Activated CD4-positive, alpha-beta T cell treated with anti-CD3 and anti-CD28 coated beads, Interleukin-2, amount 10 ng/mL, durations not matched to agents 24 days and 14 days (primary cell): ENCODE measurements at regions not wholly inside any gene's neighbourhood (a gene's known extent, or its start where the extent isn't known, plus 50 kb on each side); places are given as distances from the start of the nearest gene placed in this dataset.
A peak's percentile ranks its signal among the peaks of the same experiment; 100 is the strongest.

Source experiments
- DNase-seq: peaks from one replicate; pipeline ENCODE4 v3.0.0; 2022
- H3K27ac Mint-ChIP-seq: one replicate; pipeline ENCODE4 v1.8.0; 2022; ENCODE audit warnings: mild to moderate bottlenecking, mixed read lengths
- H3K27me3 Mint-ChIP-seq: one replicate; pipeline ENCODE4 v1.8.0; 2022; ENCODE audit warnings: mixed read lengths
- H3K36me3 Mint-ChIP-seq: one replicate; pipeline ENCODE4 v1.8.0; 2022; ENCODE audit warnings: low read depth, mild to moderate bottlenecking, mixed read lengths
- H3K4me1 Mint-ChIP-seq: one replicate; pipeline ENCODE4 v1.8.0; 2021; ENCODE audit warnings: mixed read lengths
- H3K4me3 Mint-ChIP-seq: one replicate; pipeline ENCODE4 v1.8.0; 2022; ENCODE audit warnings: mild to moderate bottlenecking, moderate library complexity, mixed read lengths
- H3K9me3 Mint-ChIP-seq: one replicate; pipeline ENCODE4 v1.8.0; 2021; ENCODE audit warnings: mixed read lengths
- intact Hi-C: fragments of 100-400 bp; cut with micrococcal nuclease; formaldehyde crosslinking; loops from one replicate; pipeline ENCODE4 v1.15.1; 2023

DNA sequence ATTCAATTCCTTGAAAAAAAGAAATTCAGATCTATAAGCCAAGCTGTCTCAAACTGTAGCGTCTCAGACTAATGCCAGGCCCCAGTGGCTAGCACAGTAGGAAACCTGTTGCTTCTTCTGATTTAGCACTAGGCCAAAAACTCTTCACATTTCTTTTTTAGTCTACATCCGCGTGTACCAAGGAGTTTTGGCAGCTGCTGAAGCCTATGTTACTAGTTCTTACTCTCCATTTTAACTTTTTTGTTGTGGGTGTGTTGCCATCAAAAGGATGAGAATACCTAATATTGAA, 65.0 kb upstream of the BTN3A2 start:
- no peaks in the 10 kb centered on the region for H3K27me3 Mint-ChIP-seq
- DNase-seq = no peak
- no peak overlapping the region for H3K27ac Mint-ChIP-seq
- no peaks in the 10 kb centered on the region for H3K9me3 Mint-ChIP-seq
- intact Hi-C loops = no loop called here
- H3K4me3 Mint-ChIP-seq = no peak overlapping the region
- no peaks in the 10 kb centered on the region for H3K36me3 Mint-ChIP-seq
- peaks cover 19% of the 10 kb centered on the region for H3K4me1 Mint-ChIP-seq

DNA sequence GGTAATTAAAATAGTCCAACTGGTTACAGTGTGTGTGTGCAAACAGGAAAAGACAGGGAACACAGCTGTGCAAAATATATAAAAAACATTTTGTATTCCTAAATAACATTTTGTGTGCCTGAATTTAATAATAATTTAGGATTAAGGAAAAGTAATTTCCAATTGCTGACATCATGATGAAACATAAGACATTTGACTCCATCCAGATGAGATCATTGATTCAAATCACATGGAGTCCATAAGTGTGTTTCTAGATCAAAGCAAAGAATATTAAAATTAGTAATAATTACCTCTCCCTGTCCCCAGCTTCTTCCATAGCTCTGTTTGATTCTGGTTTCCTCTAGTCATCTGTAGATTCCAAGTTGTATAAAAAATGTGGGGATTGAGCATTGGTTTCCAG, 64.6 kb upstream of the BTN3A2 start:
- intact Hi-C loops = no loop called here
- no peaks in the 10 kb centered on the region for H3K9me3 Mint-ChIP-seq
- no peaks in the 10 kb centered on the region for H3K36me3 Mint-ChIP-seq
- DNase-seq = no peak
- peaks cover 21% of the 10 kb centered on the region for H3K4me1 Mint-ChIP-seq
- H3K4me3 Mint-ChIP-seq = no peak overlapping the region
- peaks cover under 1% of the 10 kb centered on the region for H3K27me3 Mint-ChIP-seq
- H3K27ac Mint-ChIP-seq = peak overlapping the region; percentile 64

DNA sequence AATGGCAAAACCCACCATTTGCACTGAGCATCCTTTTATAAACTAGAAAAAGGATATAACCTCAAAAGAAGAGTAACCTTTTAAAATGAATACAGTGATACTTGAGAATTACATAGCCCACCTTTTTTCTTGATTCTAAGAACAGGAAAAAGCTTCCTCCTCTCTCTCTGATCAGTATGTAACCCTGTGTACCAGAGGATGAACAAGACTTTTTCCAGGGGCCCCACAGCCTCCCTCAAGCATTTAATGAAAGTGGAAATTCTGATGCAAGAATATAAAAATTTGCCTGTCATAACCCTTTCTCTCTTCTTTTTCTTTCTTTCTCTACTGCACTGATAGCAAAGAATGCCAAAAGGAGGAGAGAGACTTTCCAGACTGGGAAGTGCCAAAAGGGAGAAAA, 64.2 kb upstream of the BTN3A2 start:
- no peaks in the 10 kb centered on the region for H3K36me3 Mint-ChIP-seq
- no peak for DNase-seq
- no peak overlapping the region for H3K4me3 Mint-ChIP-seq
- no peaks in the 10 kb centered on the region for H3K9me3 Mint-ChIP-seq
- peaks cover 1% of the 10 kb centered on the region for H3K27me3 Mint-ChIP-seq
- H3K4me1 Mint-ChIP-seq = peaks cover 21% of the 10 kb centered on the region
- H3K27ac Mint-ChIP-seq = peak overlapping the region; percentile 64
- intact Hi-C loops = no loop called here

DNA sequence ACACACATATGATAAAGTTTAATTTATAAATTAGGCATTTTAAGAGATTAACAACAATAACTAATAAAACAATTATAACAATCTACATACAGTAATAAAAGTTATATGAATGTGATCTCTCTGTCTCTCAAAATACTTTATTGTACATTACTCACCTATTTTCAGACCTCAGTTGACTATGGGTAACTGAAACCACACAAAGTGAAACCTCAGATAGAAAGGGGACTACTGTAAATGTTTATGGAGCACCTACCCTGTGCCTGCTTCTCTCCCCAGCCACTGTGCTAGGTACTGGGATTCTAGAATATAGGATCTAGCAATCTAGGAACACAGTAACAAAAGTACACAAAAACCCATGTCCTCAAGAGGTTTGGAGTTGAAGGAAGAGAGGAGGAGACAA, 63.4 kb upstream of the BTN3A2 start:
- H3K4me3 Mint-ChIP-seq = peak overlapping the region; percentile 10
- peaks cover 1% of the 10 kb centered on the region for H3K27me3 Mint-ChIP-seq
- peaks cover 20% of the 10 kb centered on the region for H3K4me1 Mint-ChIP-seq
- DNase-seq = no peak
- H3K36me3 Mint-ChIP-seq = no peaks in the 10 kb centered on the region
- no peaks in the 10 kb centered on the region for H3K9me3 Mint-ChIP-seq
- intact Hi-C loops = no loop called here
- H3K27ac Mint-ChIP-seq = peak overlapping the region; percentile 12

DNA sequence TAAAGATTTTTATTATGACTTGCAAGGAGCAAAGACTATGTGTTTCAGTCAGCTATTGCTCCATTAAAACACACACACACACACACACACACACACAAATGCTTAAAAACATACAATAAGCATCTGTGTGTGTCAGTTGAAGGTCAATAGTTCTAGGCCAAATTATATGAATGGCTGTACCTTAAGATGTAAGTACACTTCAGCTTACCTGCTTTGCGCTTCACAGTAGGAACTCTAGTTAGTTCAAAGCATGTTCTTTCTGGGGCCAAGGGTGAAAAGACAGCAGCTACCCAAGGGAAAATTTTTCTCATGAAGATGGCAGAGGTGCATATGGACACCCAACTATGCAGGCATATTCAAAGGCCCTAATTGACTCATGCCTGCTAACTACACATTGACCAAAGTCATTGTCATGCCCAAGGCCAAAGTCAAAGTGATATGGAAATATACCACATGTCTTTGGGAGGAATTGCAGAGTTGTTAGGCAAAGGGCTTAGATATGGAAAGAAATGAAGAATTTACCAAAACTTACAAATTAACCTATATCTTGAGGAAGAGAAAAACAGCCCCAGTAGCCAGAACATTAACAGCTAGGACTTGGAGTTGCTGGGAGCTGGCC, 61.9 kb upstream of the BTN3A2 start:
- peaks cover 28% of the 10 kb centered on the region for H3K4me1 Mint-ChIP-seq
- DNase-seq = no peak
- intact Hi-C loops = no loop called here
- H3K9me3 Mint-ChIP-seq = no peaks in the 10 kb centered on the region
- no peak overlapping the region for H3K4me3 Mint-ChIP-seq
- H3K27ac Mint-ChIP-seq = no peak overlapping the region
- H3K27me3 Mint-ChIP-seq = peaks cover 1% of the 10 kb centered on the region
- no peaks in the 10 kb centered on the region for H3K36me3 Mint-ChIP-seq

DNA sequence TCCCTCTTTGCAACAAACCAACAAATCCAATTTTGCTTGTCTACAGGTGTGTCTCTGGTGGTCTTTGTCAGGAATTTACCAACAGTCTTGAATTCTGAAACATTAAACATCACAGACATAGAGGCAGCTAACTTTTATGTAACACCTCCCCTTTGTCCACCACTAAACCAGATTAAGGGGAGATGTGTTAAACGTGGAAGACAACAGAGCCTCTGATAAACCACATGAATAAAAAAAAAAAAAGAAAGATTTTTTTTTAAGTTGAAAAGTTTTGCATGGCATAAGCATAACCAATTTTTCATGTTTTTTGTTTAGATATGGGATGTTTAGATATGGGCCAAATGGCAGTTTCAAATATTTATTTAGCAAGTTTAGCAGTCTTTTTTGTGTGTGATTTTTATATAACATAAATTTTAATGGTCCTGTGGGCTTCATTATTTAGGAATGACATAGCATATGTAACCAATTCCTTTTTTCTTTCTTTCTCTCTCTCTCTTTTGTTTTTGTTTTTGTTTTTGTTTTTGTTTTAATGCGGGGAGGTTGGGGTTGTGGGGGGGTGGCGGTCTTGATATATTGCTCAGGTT, 60.7 kb upstream of the BTN3A2 start:
- no peak for DNase-seq
- Mint-ChIP-seq H3K27ac (peak overlapping the region; percentile 92), H3K4me1 (peaks cover 31% of the 10 kb centered on the region), H3K27me3 (peaks cover 1% of the 10 kb centered on the region), H3K36me3 (no peaks in the 10 kb centered on the region), H3K4me3 (peak overlapping the region; percentile 87), H3K9me3 (no peaks in the 10 kb centered on the region)
- intact Hi-C loops = no loop called here

DNA sequence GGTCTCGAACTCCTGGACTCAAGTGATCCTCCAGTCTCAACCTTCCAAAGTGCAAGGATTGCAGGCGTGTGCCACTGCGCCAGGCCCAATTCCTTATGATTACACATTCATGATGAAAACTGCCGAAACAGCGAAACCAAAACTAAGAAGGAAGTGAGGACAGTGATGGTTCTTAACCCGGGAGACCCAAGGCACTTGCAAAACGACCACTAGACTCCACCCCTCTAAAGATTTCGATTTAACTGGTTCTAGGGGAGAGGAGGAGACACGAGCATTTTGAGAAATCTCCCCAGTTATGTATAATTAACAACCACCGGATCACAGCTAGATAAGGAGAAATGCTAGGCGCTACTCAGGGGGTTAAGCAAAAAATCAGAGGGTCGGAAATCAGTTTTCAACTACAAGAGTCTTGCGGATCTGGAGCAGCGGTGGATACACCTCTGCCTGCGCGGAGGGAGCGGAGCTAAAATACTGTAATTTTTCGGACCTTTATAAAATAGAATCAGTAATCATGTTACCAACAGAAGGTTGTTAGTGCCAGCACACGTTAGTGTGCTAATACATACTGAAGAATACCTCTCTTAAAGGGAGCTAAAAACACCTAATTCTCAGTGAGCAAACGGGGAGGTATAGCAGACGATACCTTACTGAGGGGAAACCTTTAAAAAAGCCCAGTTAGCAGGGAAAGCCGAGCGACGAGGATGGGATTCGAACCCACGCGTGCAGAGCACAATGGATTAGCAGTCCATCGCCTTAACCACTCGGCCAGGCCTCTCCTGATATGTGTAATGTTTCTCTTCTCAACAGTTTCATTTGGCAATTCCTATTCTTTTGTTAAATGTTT, 60.0 kb upstream of the BTN3A2 start:
- Mint-ChIP-seq H3K27me3 (peaks cover 1% of the 10 kb centered on the region), H3K36me3 (no peaks in the 10 kb centered on the region), H3K4me1 (peaks cover 38% of the 10 kb centered on the region), H3K27ac (peak overlapping the region; percentile 92), H3K9me3 (no peaks in the 10 kb centered on the region), H3K4me3 (peak overlapping the region; percentile 87)
- intact Hi-C loops = no loop called here
- DNase-seq = peak; percentile 84

DNA sequence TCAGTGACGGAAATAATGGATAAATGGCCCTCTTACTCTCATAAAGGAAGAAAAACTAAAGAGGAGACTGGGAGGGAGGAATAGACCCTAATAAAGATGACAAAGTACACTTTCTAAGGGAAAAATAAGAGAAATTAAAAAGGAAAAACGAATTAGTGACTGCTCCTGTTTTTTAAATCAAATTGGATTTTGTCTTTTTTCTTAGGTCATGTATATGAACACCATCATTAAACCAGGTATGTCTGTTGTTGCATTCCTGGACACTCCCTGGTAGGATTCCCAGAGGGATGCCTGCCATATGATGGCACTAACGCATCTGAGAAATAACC, 59.4 kb upstream of the BTN3A2 start:
- no peak for DNase-seq
- intact Hi-C loops = no loop called here
- Mint-ChIP-seq H3K27me3 (peaks cover 3% of the 10 kb centered on the region), H3K4me1 (peaks cover 42% of the 10 kb centered on the region), H3K27ac (peak overlapping the region; percentile 92), H3K36me3 (no peaks in the 10 kb centered on the region), H3K9me3 (no peaks in the 10 kb centered on the region), H3K4me3 (peak overlapping the region; percentile 87)

DNA sequence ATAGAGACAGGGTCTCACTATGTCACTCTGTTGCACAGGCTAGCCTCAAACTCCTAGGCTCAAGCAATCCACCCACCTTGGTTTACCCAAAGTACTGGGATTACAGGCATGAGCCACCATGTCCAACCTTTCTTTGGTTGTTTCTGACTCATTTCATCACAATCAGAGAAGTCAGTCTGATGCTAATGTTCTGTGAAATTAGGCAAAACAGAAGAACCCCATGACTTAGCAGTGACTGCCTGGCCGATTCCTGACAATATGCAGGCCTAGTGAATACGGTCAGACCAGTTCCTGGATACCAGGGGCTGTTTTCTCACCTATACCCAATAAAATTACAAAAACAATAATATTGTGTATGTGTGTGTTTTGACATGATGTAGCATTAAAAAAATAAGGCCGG, 58.8 kb upstream of the BTN3A2 start:
- Mint-ChIP-seq H3K27ac (no peak overlapping the region), H3K27me3 (peaks cover 3% of the 10 kb centered on the region), H3K4me1 (peaks cover 44% of the 10 kb centered on the region), H3K4me3 (no peak overlapping the region), H3K36me3 (no peaks in the 10 kb centered on the region), H3K9me3 (no peaks in the 10 kb centered on the region)
- intact Hi-C loops = no loop called here
- DNase-seq = no peak

DNA sequence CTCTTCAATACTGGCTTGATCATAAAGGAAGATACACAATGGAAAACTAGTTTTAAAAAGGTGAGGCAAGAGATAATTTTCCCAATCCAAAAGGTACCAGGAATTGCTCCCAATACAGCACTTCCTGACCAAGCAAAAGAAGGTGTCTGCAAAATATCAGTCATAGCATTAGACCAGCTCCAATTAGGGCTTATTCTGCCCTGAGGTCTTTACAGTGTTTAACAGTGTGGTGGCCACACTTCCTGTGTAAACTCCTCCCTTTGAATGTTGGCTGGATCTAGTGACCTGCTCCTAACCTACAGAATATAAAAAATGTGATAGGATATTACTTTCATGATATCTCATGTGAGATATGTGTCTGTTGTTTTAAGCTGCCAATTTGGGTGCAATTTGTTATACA, 57.1 kb upstream of the BTN3A2 start:
- no peak overlapping the region for H3K27ac Mint-ChIP-seq
- DNase-seq = no peak
- peaks cover 3% of the 10 kb centered on the region for H3K27me3 Mint-ChIP-seq
- peaks cover 4% of the 10 kb centered on the region for H3K9me3 Mint-ChIP-seq
- no peaks in the 10 kb centered on the region for H3K36me3 Mint-ChIP-seq
- peaks cover 56% of the 10 kb centered on the region for H3K4me1 Mint-ChIP-seq
- intact Hi-C loops = no loop called here
- H3K4me3 Mint-ChIP-seq = no peak overlapping the region

DNA sequence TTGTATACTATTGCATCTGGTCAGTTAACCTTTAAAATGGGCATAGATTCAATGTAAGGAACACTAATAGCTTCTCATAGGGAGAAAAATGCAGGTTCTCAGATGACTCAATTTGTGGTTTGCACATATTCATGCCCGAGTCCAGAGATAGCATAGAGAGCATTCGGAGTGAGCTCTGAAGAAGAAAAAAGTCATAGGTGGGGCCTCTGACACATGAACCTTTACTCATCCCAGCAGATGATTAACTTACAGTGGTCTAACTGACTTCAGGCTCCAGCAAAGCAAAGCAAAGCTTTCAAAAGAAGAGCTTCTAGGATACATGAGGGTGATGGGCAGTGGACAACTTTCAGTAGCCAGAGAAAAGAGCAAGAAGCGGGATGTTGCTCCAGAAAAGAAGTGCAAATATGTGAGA, 55.3 kb upstream of the BTN3A2 start:
- Mint-ChIP-seq H3K4me3 (no peak overlapping the region), H3K36me3 (no peaks in the 10 kb centered on the region), H3K27me3 (peaks cover 3% of the 10 kb centered on the region), H3K4me1 (peaks cover 59% of the 10 kb centered on the region), H3K27ac (peak overlapping the region; percentile 29), H3K9me3 (peaks cover 4% of the 10 kb centered on the region)
- no peak for DNase-seq
- intact Hi-C loops = loop anchor here (5.0 kb wide), 1 partner anchor 137 kb away; no protein-coding TSS in a partner anchor

DNA sequence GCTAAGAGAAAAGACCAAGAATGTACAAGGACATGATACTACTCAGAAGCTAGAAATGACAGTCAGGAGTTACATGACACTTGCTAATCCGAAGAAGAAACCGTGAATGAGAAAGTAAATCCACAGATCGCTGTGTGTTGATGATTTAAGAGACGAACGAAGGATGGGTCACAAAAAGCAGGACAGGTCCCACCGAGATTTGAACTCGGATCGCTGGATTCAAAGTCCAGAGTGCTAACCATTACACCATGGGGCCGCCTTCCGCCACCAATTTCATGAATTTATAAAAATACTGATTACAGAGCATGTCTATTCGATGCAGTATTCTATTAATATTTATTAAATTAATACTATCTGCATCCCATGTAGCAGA, 54.0 kb upstream of the BTN3A2 start:
- peak overlapping the region; percentile 91 for H3K4me3 Mint-ChIP-seq
- peaks cover 47% of the 10 kb centered on the region for H3K4me1 Mint-ChIP-seq
- intact Hi-C loops = loop anchor here (1.0 to 5.0 kb wide), 2 partner anchors 139 to 242 kb away; no protein-coding TSS in a partner anchor
- peaks cover 4% of the 10 kb centered on the region for H3K9me3 Mint-ChIP-seq
- peak overlapping the region; percentile 59 for H3K27ac Mint-ChIP-seq
- peak; percentile 72 for DNase-seq
- H3K36me3 Mint-ChIP-seq = no peaks in the 10 kb centered on the region
- peaks cover 2% of the 10 kb centered on the region for H3K27me3 Mint-ChIP-seq

DNA sequence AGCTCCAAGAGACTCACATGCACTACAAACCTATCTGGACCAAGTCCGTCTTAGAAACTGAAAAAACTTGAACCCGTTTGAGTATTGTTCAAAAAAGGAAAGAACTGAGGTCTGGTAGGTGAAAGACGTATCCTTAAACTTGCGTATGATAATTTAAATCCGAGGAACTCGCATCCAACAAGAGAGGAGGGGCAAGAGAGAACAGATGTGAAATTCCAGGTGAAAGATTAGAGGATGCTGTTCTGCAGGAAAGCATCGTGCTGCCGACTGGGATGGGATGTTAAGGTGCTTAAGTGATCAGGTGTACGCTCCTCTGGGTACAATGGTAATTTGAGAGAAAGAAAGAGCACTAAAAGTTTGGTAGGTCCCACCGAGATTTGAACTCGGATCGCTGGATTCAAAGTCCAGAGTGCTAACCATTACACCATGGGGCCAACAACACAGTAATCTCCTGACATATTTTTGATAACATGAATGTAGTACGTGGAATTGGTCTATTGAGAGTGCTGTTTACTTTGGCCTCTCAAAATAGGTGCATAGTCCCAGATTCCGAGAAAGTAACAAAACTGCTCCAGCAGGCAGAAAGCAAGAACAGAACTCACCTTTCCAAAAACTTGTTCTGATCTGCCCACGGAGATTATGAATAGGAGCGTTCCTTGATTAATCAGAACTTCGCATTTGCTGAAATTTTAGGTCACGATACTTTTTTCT, 53.5 kb upstream of the BTN3A2 start:
- intact Hi-C loops = loop anchor here (1.0 to 5.0 kb wide), 4 partner anchors 139 to 1167 kb away; no protein-coding TSS in a partner anchor
- H3K4me1 Mint-ChIP-seq = peaks cover 47% of the 10 kb centered on the region
- H3K36me3 Mint-ChIP-seq = no peaks in the 10 kb centered on the region
- peak overlapping the region; percentile 91 for H3K4me3 Mint-ChIP-seq
- peak overlapping the region; percentile 81 for H3K27ac Mint-ChIP-seq
- peaks cover 4% of the 10 kb centered on the region for H3K9me3 Mint-ChIP-seq
- DNase-seq = peak; percentile 86
- H3K27me3 Mint-ChIP-seq = peaks cover 2% of the 10 kb centered on the region

DNA sequence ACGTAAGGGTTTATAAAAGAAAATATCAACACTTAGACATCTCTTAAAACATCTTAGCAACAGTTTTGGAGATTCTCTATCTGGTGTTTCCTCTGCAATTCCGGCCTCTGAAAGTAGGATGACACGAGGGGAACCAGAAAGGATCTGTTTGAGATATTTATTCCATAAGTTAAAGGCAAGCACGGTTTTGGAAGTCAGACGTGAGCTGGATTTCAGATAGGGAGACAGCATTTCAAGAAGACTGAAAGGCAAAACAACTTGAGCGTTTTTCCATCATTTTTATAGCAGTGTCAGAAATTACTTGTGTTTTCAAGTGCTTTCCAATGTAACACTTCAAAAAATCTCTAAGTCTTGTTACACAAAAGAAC, 52.9 kb upstream of the BTN3A2 start:
- Mint-ChIP-seq H3K9me3 (peaks cover 4% of the 10 kb centered on the region), H3K27ac (peak overlapping the region; percentile 81), H3K4me3 (peak overlapping the region; percentile 91), H3K36me3 (no peaks in the 10 kb centered on the region), H3K27me3 (peaks cover 2% of the 10 kb centered on the region), H3K4me1 (peaks cover 47% of the 10 kb centered on the region)
- intact Hi-C loops = loop anchor here (2.0 to 5.0 kb wide), 3 partner anchors 140 to 1167 kb away; no protein-coding TSS in a partner anchor
- no peak for DNase-seq
